Muscle layer of colon (tissue), 2 donors: ENCODE measurements at regions not wholly inside any gene's neighbourhood (a gene's known extent, or its start where the extent isn't known, plus 50 kb on each side); places are given as distances from the start of the nearest gene placed in this dataset.

Experiments
- H3K27ac ChIP-seq: one replicate; pipeline ENCODE4 v1.7.0; 2013; ENCODE audit warnings: low read depth, mild to moderate bottlenecking, low read length, moderate library complexity
- H3K27me3 ChIP-seq, 2 donors: one replicate each; pipeline ENCODE4 v1.7.0; 2013; ENCODE audit warnings: low read length in 2 of 2, mild to moderate bottlenecking in 2 of 2; ENCODE audit not compliant: insufficient read depth in 2 of 2, control insufficient read depth in 1 of 2
- H3K36me3 ChIP-seq: one replicate; pipeline ENCODE4 v1.7.0; 2013; ENCODE audit warnings: mild to moderate bottlenecking, low read length; ENCODE audit not compliant: insufficient read depth
- H3K4me1 ChIP-seq: one replicate; pipeline ENCODE4 v1.7.0; 2013; ENCODE audit warnings: mild to moderate bottlenecking, low read length; ENCODE audit not compliant: insufficient read depth
- H3K4me3 ChIP-seq, 2 donors: one replicate each; pipeline ENCODE4 v1.7.0; 2013; ENCODE audit warnings: low read length in 2 of 2, low read depth in 1 of 2, mild to moderate bottlenecking in 1 of 2, moderate library complexity in 1 of 2
- H3K9ac ChIP-seq: one replicate; pipeline ENCODE4 v1.7.0; 2013; ENCODE audit warnings: low read length
- H3K9me3 ChIP-seq: one replicate; pipeline ENCODE4 v1.7.0; 2013; ENCODE audit warnings: mild to moderate bottlenecking, low read length
- donor health status: abdominal sarcoma.
- donor health status: Adenocarcinoma of cecum.

- Histone ChIP-seq H3K27me3 (no peaks in the 10 kb centered on the region), H3K36me3 (peaks cover 7% of the 10 kb centered on the region), H3K9ac (no peak overlapping the region), H3K9me3 (no peaks in the 10 kb centered on the region), H3K4me1 (peaks cover 65% of the 10 kb centered on the region), H3K27ac (no peak overlapping the region), H3K4me3 (no peak overlapping the region)
These were observed 127.2 kb downstream of the C9orf50 start for GRCh38 chr9:129493706-129494047.

DNA sequence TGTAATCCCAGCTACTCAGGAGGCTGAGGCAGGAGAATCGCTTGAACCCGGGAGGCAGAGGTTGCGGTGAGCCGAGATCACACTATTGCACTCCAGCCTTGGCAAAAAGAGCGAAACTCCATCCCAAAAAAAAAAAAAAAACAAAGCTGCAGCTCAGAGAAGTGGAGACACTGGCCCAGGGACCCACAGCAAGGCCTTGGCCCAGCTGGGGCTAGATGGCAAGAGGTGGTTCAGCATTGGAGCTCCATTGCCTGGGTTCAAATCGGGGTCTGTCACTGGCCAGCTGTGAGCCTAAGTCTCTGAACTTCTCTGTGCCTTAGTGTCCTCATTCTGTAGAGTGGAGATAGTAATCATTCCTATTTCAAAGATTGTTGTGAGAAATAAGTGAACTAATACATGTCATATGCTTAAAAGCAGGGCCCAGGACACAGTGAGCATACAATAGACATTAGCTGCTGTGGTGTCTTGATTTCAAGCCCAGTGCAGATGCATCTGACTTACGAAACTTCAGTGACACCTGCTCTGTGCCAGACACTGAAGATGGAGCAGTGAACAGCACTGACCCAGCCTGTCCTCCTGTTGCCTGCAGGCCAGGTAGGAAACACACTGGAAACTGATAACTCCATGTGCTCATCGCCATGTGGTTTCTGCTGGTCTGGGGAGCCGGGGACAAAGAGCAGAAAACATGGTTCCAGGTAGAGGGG, 127.7 kb downstream of the C9orf50 start:
- Histone ChIP-seq H3K36me3 (peaks cover 7% of the 10 kb centered on the region), H3K27me3 (no peaks in the 10 kb centered on the region), H3K9me3 (no peaks in the 10 kb centered on the region), H3K4me1 (peaks cover 60% of the 10 kb centered on the region), H3K27ac (peak overlapping the region; percentile 24), H3K4me3 (no peak overlapping the region), H3K9ac (no peak overlapping the region)

DNA sequence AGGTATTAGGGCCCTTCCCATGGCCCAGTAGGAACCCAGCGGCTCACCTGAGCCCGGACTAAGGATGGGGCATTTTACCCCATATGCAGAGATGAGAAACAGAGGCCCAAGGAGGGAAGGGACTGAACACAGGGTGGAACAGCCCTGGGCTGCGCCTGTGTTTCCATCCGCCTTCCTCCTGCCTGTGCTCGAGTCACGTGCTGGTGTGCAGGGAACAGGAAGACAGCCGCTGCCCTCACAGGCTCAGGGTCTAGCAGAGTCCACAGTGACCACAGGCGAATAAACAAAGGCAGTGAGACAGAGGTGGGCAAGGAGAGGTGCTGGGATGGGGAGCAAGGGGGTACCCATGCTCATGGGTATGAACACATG, 129.4 kb downstream of the C9orf50 start:
- Histone ChIP-seq H3K9me3 (no peaks in the 10 kb centered on the region), H3K36me3 (peaks cover 7% of the 10 kb centered on the region), H3K27ac (peak overlapping the region; percentile 96), H3K4me3 (peak overlapping the region in 1 of 2 donors; percentile 57), H3K9ac (no peak overlapping the region), H3K4me1 (peaks cover 69% of the 10 kb centered on the region), H3K27me3 (no peaks in the 10 kb centered on the region)

DNA sequence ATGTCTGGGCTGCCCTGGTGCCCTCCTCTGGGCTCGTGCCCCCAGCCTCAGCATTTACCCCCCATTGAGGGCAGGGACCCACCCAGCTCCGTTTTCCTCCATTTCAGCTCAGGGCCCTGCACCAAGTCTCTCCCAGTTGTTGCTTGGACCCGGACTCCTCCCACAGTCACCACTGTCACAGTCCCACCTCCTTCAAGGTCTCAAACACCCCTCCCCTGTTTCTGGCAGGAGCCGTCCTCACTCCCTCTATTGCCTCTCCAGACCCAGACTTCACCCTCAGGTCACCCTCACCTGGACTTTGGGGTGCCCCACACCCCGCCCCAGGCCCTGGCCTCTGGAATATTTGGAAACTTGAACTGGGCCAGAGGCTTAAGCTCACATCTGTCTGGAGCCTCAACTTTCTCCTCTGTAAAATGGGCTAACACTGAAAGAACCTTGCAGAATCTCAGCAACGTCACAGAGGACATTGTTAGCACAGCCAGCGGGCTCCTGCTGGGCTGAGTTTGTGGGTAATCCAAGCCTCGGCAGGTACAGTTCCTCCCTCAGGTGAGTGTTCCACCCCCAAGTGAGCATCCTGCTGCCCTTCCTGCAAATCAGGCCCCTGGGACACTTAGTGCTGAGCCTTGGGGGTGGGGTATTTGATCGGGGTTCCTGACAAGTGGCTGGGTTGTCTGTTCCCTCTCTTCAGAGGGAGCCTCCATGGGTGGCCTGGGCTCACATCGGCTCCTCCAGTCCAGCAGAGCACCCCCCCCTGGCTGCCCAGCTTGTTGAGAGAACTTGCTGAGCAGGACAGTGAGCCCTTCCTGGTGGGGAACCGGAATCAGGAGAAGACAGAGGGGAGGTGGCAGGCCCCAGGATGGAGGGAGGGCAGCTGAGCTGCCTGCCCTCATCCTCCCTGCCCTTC, 130.1 kb downstream of the C9orf50 start:
- H3K27ac ChIP-seq = peak overlapping the region; percentile 96
- H3K9ac ChIP-seq = peak overlapping the region; percentile 65
- H3K36me3 ChIP-seq = peaks cover 7% of the 10 kb centered on the region
- H3K9me3 ChIP-seq = no peaks in the 10 kb centered on the region
- peak overlapping the region; percentile 22 to 57 for H3K4me3 ChIP-seq
- no peaks in the 10 kb centered on the region for H3K27me3 ChIP-seq
- peaks cover 70% of the 10 kb centered on the region for H3K4me1 ChIP-seq

DNA sequence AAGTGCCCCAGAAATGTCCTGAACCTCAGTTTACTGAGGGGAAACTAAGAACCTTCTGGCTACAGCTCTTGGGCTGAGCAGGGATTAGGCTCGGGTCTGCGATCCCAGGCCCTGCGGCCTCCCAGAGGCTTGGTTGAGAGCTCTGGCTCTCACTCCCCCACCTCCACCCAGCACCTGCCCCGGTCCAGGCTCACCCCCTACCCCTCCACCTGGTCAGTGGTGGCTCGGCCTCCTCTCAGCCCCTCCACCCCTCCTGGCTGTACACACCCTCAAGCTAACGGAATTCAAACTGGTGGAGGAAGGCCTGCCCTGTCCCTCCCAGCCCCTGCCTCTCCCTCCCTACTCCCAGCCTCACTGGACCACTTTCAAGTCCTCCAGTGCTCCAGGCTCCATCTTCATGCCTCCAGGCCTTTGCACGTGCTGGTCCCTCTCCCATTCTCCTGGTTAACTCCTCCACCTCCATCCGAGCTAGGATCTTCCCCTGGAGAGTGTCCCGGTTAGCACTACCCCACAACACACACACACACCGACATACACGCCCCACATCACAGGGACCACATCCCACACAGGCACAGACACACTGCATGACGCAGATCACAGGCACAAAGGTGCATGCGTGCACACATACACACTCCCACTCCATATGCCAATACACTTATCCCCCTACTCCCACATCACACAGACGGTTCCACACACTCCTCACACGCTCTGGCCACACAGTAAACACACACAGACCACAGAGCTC, 130.9 kb downstream of the C9orf50 start:
- no peaks in the 10 kb centered on the region for H3K27me3 ChIP-seq
- H3K27ac ChIP-seq = peak overlapping the region; percentile 96
- H3K4me3 ChIP-seq = peak overlapping the region; percentile 22 to 57
- H3K9ac ChIP-seq = peak overlapping the region; percentile 65
- H3K36me3 ChIP-seq = peaks cover 7% of the 10 kb centered on the region
- peaks cover 70% of the 10 kb centered on the region for H3K4me1 ChIP-seq
- H3K9me3 ChIP-seq = no peaks in the 10 kb centered on the region

DNA sequence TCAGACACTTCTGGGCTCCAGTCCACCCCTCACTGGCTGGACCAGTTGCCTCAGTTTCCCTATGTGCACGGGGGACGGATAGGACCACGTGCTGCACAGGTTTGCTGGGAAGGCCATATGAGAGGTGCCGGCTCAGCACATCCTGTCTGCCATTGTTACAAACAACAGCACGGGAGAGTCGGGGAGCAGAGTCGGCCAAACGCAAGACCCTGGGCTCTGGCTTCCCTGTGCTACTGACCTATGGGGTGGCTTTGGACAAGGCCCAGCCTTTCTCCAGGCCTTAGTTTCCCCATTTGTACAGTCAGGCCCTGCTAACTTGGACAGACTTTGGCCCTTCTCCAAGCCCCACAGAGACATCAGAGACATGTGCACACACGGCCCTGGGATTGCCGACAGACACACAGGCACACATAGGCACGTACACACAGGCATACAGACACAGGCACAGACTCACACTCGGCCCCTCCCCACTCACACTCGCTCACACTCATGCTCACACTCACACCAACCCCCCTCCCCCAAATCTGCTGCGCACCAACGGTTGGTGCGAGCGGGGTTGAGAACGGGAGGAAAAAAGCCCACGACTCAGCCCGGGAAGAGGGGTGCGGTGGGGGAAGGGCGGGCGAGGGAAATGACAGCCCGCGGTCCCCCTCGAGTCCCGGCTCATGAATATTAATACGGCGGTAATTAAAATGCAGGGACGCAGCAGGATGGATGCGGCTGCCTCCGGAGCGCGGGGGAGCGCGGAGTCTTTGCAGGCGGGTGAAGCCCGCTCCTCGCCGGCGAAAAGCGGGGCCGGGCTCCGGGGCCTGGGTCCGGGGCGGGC, 133.0 kb downstream of the C9orf50 start:
- Histone ChIP-seq H3K9ac (peak overlapping the region; percentile 96), H3K4me1 (peaks cover 88% of the 10 kb centered on the region), H3K9me3 (no peaks in the 10 kb centered on the region), H3K27me3 (no peaks in the 10 kb centered on the region), H3K36me3 (peaks cover 6% of the 10 kb centered on the region), H3K27ac (peak overlapping the region; percentile 96), H3K4me3 (peak overlapping the region; percentile 22 to 61)

GRCh38 chr9:129486756-129487657, 133.9 kb downstream of the C9orf50 start:
- Histone ChIP-seq H3K4me3 (peak overlapping the region in 1 of 2 donors; percentile 22), H3K4me1 (peaks cover 83% of the 10 kb centered on the region), H3K9me3 (no peaks in the 10 kb centered on the region)

GRCh38 chr9:129485145-129485774, 135.6 kb downstream of the C9orf50 start:
- H3K4me1 ChIP-seq = peaks cover 83% of the 10 kb centered on the region
- no peak overlapping the region for H3K4me3 ChIP-seq
- no peaks in the 10 kb centered on the region for H3K36me3 ChIP-seq
- H3K9me3 ChIP-seq = no peaks in the 10 kb centered on the region
- H3K9ac ChIP-seq = peak overlapping the region; percentile 39
- peak overlapping the region; percentile 96 for H3K27ac ChIP-seq
- H3K27me3 ChIP-seq = no peaks in the 10 kb centered on the region

More at GRCh38 chr9:129486756-129487657, 133.9 kb downstream of the C9orf50 start:
- Histone ChIP-seq H3K27me3 (no peaks in the 10 kb centered on the region), H3K27ac (peak overlapping the region; percentile 96), H3K9ac (peak overlapping the region; percentile 96), H3K36me3 (no peaks in the 10 kb centered on the region)

DNA sequence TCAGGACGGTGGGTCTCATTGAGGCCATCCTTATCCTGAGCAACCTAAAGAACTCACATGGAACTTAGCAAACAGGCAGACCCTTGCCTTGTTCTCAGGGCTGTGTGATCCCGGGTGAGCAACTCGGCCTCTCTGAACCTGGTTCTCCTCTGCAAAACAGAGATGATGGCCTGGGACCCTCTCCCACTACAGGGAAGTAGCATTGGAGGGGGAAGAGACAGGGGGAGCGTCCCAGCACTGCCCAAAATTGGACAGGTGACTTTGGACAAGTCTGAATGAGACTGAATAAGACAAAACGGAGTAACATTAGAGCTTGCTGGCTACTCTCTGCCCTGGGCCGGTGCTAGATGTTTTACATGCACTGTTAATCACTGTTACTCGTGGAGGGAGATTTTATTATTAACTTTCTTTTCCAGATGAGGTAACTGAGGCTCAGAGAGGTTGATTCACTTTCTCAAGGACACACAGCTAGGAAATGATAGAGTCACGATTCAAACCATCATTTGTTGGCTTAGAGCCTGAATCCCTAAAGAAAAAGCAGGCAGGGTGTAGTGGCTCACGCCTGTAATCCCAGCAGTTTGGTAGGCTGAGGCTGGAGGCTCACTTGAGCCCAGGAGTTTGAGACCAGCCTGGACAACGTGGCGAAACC, 136.4 kb downstream of the C9orf50 start:
- Histone ChIP-seq H3K27me3 (no peaks in the 10 kb centered on the region), H3K9me3 (no peaks in the 10 kb centered on the region), H3K9ac (peak overlapping the region; percentile 83), H3K4me3 (peak overlapping the region in 1 of 2 donors; percentile 51), H3K27ac (peak overlapping the region; percentile 93), H3K36me3 (no peaks in the 10 kb centered on the region), H3K4me1 (peaks cover 83% of the 10 kb centered on the region)
